Heart left ventricle (tissue), 16 donors: ENCODE measurements at regions not wholly inside any gene's neighbourhood (a gene's known extent, or its start where the extent isn't known, plus 50 kb on each side); places are given as distances from the start of the nearest gene placed in this dataset.

Source experiments
- ATAC-seq, 4 donors: fragments of 200-7000 bp; cut with Tn5 transposase; one replicate each; pipeline ENCODE4 v1.9.1; 2020 to 2022; ENCODE audit warnings: moderate library complexity in 4 of 4, mild to moderate bottlenecking in 3 of 4, moderate number of reproducible peaks in 1 of 4
- DNase-seq, 5 donors: peaks; one replicate each; pipeline ENCODE4 v3.0.0-alpha.2; 2020
- H3K27ac ChIP-seq, 12 donors: fragments of 200-600 bp; sonication (generic) in 4 of 12; one replicate each; pipeline versions ENCODE4 v1.5.0 to v1.8.0; 2016 to 2022; ENCODE audit warnings: mild to moderate bottlenecking in 2 of 12
- H3K27me3 ChIP-seq, 9 donors: fragments of 200-600 bp; sonication (generic) in 2 of 9; one replicate each; pipeline versions ENCODE4 v1.5.1 to v1.8.0; 2016 to 2022; ENCODE audit warnings: mild to moderate bottlenecking in 3 of 9
- H3K36me3 ChIP-seq, 9 donors: fragments of 200-600 bp; sonication (generic) in 2 of 9; one replicate each; pipeline versions ENCODE4 v1.5.0 to v1.8.0; 2018 to 2022; ENCODE audit warnings: mild to moderate bottlenecking in 2 of 9
- H3K4me1 ChIP-seq, 12 donors: fragments of 200-600 bp; sonication (generic) in 4 of 12; one replicate each; pipeline versions ENCODE4 v1.5.0 to v1.8.0; 2016 to 2022; ENCODE audit warnings: mild to moderate bottlenecking in 3 of 12
- H3K4me3 ChIP-seq, 12 donors: fragments of 200-600 bp; sonication (generic) in 4 of 12; one replicate each; pipeline versions ENCODE4 v1.5.0 to v1.8.0; 2017 to 2022; ENCODE audit warnings: mild to moderate bottlenecking in 9 of 12, moderate library complexity in 4 of 12
- H3K9me3 ChIP-seq, 12 donors: fragments of 200-600 bp; sonication (generic) in 4 of 12; one replicate each; pipeline versions ENCODE4 v1.5.0 to v1.8.0; 2016 to 2022; ENCODE audit warnings: mild to moderate bottlenecking in 1 of 12
- POLR2A ChIP-seq, 2 donors: fragments of 450-650 bp; IDR thresholded peaks; one replicate each; pipeline ENCODE4 v1.6.1; 2017; ENCODE audit warnings: antibody characterized with exemption in 2 of 2, mild to moderate bottlenecking in 2 of 2, moderate library complexity in 2 of 2
- WGBS, 4 donors: extraction: QIAGEN DNeasy Blood & Tissue Kit in 2 of 4; methylation state at CpG; one replicate each; pipeline versions ENCODE4 v1.1.5 to v1.1.7; 2013 to 2018; 5-methylcytosine and 5-hydroxymethylcytosine counted together
- intact Hi-C, 10 donors: fragments of 100-400 bp; cut with DNase I; formaldehyde crosslinking; loops; one replicate each; pipeline versions ENCODE4 v1.11.1 to v1.14.2; 2022
- TF ChIP-seq, protein P1 (sequence below), 12 donors: fragments of 200-600 bp; sonication (generic) in 4 of 12; IDR thresholded peaks; one replicate each; pipeline versions ENCODE4 v1.5.0 to v1.8.0; 2018 to 2022; ENCODE audit warnings: antibody characterized with exemption in 12 of 12, mild to moderate bottlenecking in 5 of 12
- donor health status: ischemic (EF 13 %, LVEDD 7.1; RV severe dilation, severe dysfunction).
- donor health status: healthy with polysubstance abuse.
- donor health status: DM: no; HTN: yes; CAD: no.
- donor health status: DM: no; HTN: no; CAD: no.
- donor health status: ischemic (EF 25% LVEDD 6.9; RV normal size, moderate dysfunction).
- donor health status: ischemic (EF 25% LVEDD 5.7; RV mildly dilated, moderate dysfunction).
- donor health status: healthy.
- donor health status: DM: yes; HTN: yes; CAD: no.
- donor health status: ischemic (EF 35%, LVEDD 5.7; RV mildly dilated, moderate dysfunction).
- donor health status: nonischemic (EF 11% LVEDD 7.7; RV severe dilation, severe dysfunction).
- donor health status: DM: yes; HTN: yes; CAD: no.
- donor health status: PGD.
- donor health status: ischemic (EF 29% LVEDD 5.4; RV normal size, mild dysfunction).
- donor health status: nonischemic (EF 23%, LVEDD 6.1; RV moderate dilation, normal function).

- no peaks in the 10 kb centered on the region for H3K27me3 ChIP-seq
- H3K4me3 ChIP-seq = no peak overlapping the region
- H3K9me3 ChIP-seq = no peaks in the 10 kb centered on the region
- DNase-seq = peak; percentile 76 to 88 (median 84)
- ATAC-seq = peak; percentile 73 to 85 (median 83)
- peak overlapping the region; percentile 62 to 98 (median 86) for H3K27ac ChIP-seq
- 55 to 67% (median 63%) methylated on average over 6 of the region's 6 CpGs for WGBS, 4 donors
- H3K4me1 ChIP-seq = peaks cover 0 to 48% (median 20%) of the 10 kb centered on the region in 12 donors
- intact Hi-C loops = loop anchor here in 5 of 10 donors (1.0 to 5.0 kb wide), 5 partner anchors 38 to 221 kb away; partner anchors contain the start of gene VEGFA (in 4 of the 5)
- TF ChIP-seq, protein P1, sequence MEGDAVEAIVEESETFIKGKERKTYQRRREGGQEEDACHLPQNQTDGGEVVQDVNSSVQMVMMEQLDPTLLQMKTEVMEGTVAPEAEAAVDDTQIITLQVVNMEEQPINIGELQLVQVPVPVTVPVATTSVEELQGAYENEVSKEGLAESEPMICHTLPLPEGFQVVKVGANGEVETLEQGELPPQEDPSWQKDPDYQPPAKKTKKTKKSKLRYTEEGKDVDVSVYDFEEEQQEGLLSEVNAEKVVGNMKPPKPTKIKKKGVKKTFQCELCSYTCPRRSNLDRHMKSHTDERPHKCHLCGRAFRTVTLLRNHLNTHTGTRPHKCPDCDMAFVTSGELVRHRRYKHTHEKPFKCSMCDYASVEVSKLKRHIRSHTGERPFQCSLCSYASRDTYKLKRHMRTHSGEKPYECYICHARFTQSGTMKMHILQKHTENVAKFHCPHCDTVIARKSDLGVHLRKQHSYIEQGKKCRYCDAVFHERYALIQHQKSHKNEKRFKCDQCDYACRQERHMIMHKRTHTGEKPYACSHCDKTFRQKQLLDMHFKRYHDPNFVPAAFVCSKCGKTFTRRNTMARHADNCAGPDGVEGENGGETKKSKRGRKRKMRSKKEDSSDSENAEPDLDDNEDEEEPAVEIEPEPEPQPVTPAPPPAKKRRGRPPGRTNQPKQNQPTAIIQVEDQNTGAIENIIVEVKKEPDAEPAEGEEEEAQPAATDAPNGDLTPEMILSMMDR (IDR thresholded peaks at IDR 0.05) = no peak
- TF ChIP-seq POLR2A (IDR thresholded peaks at IDR 0.05) = no peak
- H3K36me3 ChIP-seq = no peaks in the 10 kb centered on the region
These were observed 134.2 kb downstream of the MRPL14 start for GRCh38 chr6:43992783-43993644.

DNA sequence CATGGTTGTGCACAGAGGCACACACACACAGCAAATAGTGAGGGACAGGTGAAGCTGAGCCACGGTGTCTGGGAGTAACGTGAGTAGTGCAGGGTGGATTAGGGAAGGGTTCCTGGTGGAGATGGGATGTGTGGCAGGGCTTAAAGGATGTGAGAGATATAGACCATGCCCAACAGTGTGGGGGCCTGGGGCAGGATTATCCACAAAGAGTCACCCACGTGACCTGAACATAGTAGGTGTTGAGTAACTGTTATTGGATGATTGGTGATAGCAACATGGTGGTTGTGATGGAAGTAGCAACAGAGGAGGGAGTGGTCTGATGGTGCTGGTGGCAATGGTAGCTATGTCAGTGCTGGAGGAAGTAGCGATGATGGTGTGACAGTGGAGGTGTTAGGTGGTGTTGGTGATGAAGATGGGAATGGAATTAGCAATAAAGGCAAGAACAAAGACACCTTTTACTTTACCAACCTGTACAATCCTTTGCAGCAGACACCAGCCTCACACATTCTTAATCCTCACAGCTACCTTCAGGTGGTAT lies 135.1 kb downstream of the MRPL14 start:
- H3K36me3 ChIP-seq = no peaks in the 10 kb centered on the region
- TF ChIP-seq, protein P1 (IDR thresholded peaks at IDR 0.05) = no peak
- TF ChIP-seq POLR2A (IDR thresholded peaks at IDR 0.05) = no peak
- WGBS, 4 donors = 74 to 81% (median 78%) methylated on average over 4 of the region's 4 CpGs
- no peaks in the 10 kb centered on the region for H3K9me3 ChIP-seq
- H3K4me3 ChIP-seq = no peak overlapping the region
- peak overlapping the region; percentile 10 to 98 (median 86) for H3K27ac ChIP-seq
- intact Hi-C loops = loop anchor here in 5 of 10 donors (1.0 to 5.0 kb wide), 5 partner anchors 37 to 220 kb away; partner anchors contain the start of gene VEGFA (in 4 of the 5)
- H3K27me3 ChIP-seq = no peaks in the 10 kb centered on the region
- peaks cover 0 to 48% (median 20%) of the 10 kb centered on the region in 12 donors for H3K4me1 ChIP-seq
- DNase-seq (no peak), ATAC-seq (no peak)

- DNase-seq = peak in 1 of 5 donors; percentile 61
- Histone ChIP-seq H3K4me1 (peaks cover 0 to 55% (median 20%) of the 10 kb centered on the region in 12 donors), H3K27me3 (no peaks in the 10 kb centered on the region), H3K9me3 (no peaks in the 10 kb centered on the region), H3K36me3 (no peaks in the 10 kb centered on the region), H3K27ac (peak overlapping the region; percentile 73 to 98 (median 86)), H3K4me3 (no peak overlapping the region)
- intact Hi-C loops = loop anchor here in 4 of 10 donors (5.0 kb wide), 3 partner anchors 39 to 219 kb away; partner anchors contain the start of gene VEGFA (in 4 of the 4)
- ATAC-seq = peak in 2 of 4 donors; percentile 14 to 19
- 45 to 49% (median 48%) methylated on average over 16 to 18 of the region's 18 CpGs for WGBS, 4 donors
- TF ChIP-seq POLR2A (IDR thresholded peaks at IDR 0.05) = no peak
- TF ChIP-seq, protein P1 (IDR thresholded peaks at IDR 0.05) = no peak
These were observed 136.3 kb downstream of the MRPL14 start for GRCh38 chr6:43990627-43991619.
